Neural cell (in vitro differentiated cells): ENCODE measurements at regions not wholly inside any gene's neighbourhood (a gene's known extent, or its start where the extent isn't known, plus 50 kb on each side); places are given as distances from the start of the nearest gene placed in this dataset.

Experiments
- H2AFZ ChIP-seq: fragments of 200-600, 300-800 bp; sonication (generic), shearing (Covaris generic); 2 replicates; pipeline ENCODE4 v1.6.0; 2014; ENCODE audit warnings: low read depth, mild to moderate bottlenecking, antibody characterized with exemption, low read length, moderate library complexity
- H3F3A ChIP-seq: fragments of 200-600 bp; shearing (Covaris generic); 2 replicates; pipeline ENCODE4 v1.6.1; 2016; ENCODE audit warnings: mild to moderate bottlenecking, moderate library complexity, mixed read lengths, antibody characterized with exemption, low read length; ENCODE audit not compliant: insufficient read depth, poor library complexity, severe bottlenecking
- H3K27ac ChIP-seq: fragments of 200-600, 300-800 bp; sonication (generic), shearing (Covaris generic); 2 replicates; pipeline ENCODE4 v1.5.1; 2014; ENCODE audit warnings: mild to moderate bottlenecking, low read length, moderate library complexity
- H3K27me3 ChIP-seq: fragments of 300-800, 200-600 bp; sonication (generic), shearing (Covaris generic); 2 replicates; pipeline ENCODE4 v1.6.0; 2014; ENCODE audit warnings: mild to moderate bottlenecking, low read depth, low read length, moderate library complexity; ENCODE audit not compliant: insufficient read depth
- H3K36me3 ChIP-seq: fragments of 300-800, 200-600 bp; sonication (generic), shearing (Covaris generic); 2 replicates; pipeline ENCODE4 v1.5.1; 2014; ENCODE audit warnings: mild to moderate bottlenecking, antibody characterized with exemption, low read length, moderate library complexity; ENCODE audit not compliant: insufficient read depth
- H3K4me2 ChIP-seq: fragments of 300-800, 200-600 bp; sonication (generic), shearing (Covaris generic); 2 replicates; pipeline ENCODE4 v1.6.0; 2014; ENCODE audit warnings: mild to moderate bottlenecking, low read length
- H3K4me3 ChIP-seq: fragments of 300-800, 200-600 bp; sonication (generic), shearing (Covaris generic); 2 replicates; pipeline ENCODE4 v1.5.1; 2014; ENCODE audit warnings: mild to moderate bottlenecking, low read length, moderate library complexity
- H3K79me2 ChIP-seq: fragments of 200-600 bp; shearing (Covaris generic); replicated peaks from 2 replicates; pipeline ENCODE4 v1.6.0; 2014; ENCODE audit warnings: mild to moderate bottlenecking, low read length, moderate library complexity; ENCODE audit not compliant: insufficient read depth
- H3K9ac ChIP-seq: fragments of 300-800, 200-600 bp; sonication (generic), shearing (Covaris generic); 2 replicates; pipeline ENCODE4 v1.6.1; 2016; ENCODE audit warnings: mild to moderate bottlenecking, low read length, mixed read lengths
- H3K9me2 ChIP-seq: fragments of 200-600 bp; shearing (Covaris generic); 2 replicates; pipeline ENCODE4 v1.6.1; 2016; ENCODE audit warnings: mild to moderate bottlenecking, low read length, mixed read lengths; ENCODE audit not compliant: insufficient read depth
- H3K9me3 ChIP-seq: fragments of 200-600, 300-800 bp; sonication (generic), shearing (Covaris generic); 2 replicates; pipeline ENCODE4 v1.6.1; 2016; ENCODE audit warnings: mild to moderate bottlenecking, mixed run types, low read length, moderate library complexity, mixed read lengths
- H4K20me1 ChIP-seq: fragments of 200-600 bp; shearing (Covaris generic); 2 replicates; pipeline ENCODE4 v1.6.1; 2016; ENCODE audit warnings: mild to moderate bottlenecking, mixed run types; ENCODE audit not compliant: insufficient read depth
- EP300 ChIP-seq: fragments of 450-650 bp; conservative IDR thresholded peaks from 2 replicates; pipeline ENCODE4 v1.6.1; 2014; ENCODE audit warnings: antibody characterized with exemption, mild to moderate bottlenecking, moderate library complexity; ENCODE audit not compliant: poor library complexity, severe bottlenecking
- EZH2 ChIP-seq: fragments of 200-600, 300-800 bp; shearing (Covaris generic), sonication (generic); IDR thresholded peaks from 2 replicates; pipeline ENCODE4 v1.6.1; 2014; ENCODE audit warnings: antibody characterized with exemption, low read length, borderline replicate concordance, mild to moderate bottlenecking; ENCODE audit not compliant: insufficient read depth, poor library complexity, severe bottlenecking
- MXI1 ChIP-seq: fragments of 450-650 bp; conservative IDR thresholded peaks from 2 replicates; pipeline ENCODE4 v1.6.1; 2014; ENCODE audit warnings: antibody characterized with exemption, mild to moderate bottlenecking; ENCODE audit not compliant: poor library complexity, severe bottlenecking
- POLR2AphosphoS5 ChIP-seq: IDR thresholded peaks from 2 replicates; pipeline ENCODE4 v1.6.1; 2012
- RAD21 ChIP-seq: fragments of 450-650 bp; conservative IDR thresholded peaks from 2 replicates; pipeline ENCODE4 v1.6.1; 2014; ENCODE audit warnings: antibody characterized with exemption, mild to moderate bottlenecking, moderate library complexity
- SMC3 ChIP-seq: fragments of 450-650 bp; conservative IDR thresholded peaks from 2 replicates; pipeline ENCODE4 v1.6.1; 2014; ENCODE audit warnings: antibody characterized with exemption, mild to moderate bottlenecking, moderate library complexity; ENCODE audit not compliant: poor library complexity
- TAF1 ChIP-seq: IDR thresholded peaks from 2 replicates; pipeline ENCODE4 v1.6.1; 2012; ENCODE audit warnings: low read depth
- TF ChIP-seq, protein P1 (sequence below): IDR thresholded peaks from 2 replicates; pipeline ENCODE4 v1.6.1; 2012; ENCODE audit warnings: borderline replicate concordance
- TF ChIP-seq, protein P2 (sequence below): fragments of 450-650 bp; IDR thresholded peaks from 2 replicates; pipeline ENCODE4 v1.5.1; 2014; ENCODE audit warnings: antibody characterized with exemption, mild to moderate bottlenecking, moderate library complexity; ENCODE audit not compliant: poor library complexity, severe bottlenecking

DNA sequence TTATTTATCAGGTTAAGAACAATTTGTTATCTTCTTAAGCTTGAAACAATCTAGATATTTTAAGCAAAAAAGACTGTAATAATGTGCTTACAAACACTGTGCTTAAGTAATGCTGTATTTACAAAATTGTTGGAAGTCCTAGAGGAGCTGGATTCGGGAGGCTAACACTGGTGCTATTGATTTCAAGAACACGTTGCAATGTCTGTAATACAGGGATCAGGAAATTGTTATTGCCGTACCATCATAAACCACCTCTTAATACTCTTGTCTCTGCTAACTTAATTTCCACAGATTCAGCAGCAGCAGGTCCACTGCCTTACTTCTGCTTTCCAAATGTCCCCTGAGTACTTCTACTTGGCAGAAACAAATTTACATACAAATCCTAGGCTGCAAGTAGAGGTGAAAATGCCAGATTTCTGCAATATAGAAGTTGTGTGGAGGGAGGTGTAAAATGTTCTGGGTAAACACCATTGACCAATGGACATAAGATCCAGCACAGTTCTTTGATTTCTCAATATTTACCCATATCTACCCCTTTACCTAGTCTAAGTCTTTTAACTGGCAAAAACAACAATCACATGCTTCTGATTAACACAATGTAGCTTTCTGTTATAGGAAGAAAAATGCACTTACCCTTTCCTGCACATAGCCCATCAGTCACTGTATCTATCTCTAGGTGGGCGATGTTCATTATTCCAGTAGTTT lies 663.4 kb downstream of the TMTC2 start:
- Histone ChIP-seq H3K4me2 (no peak overlapping the region), H3K36me3 (no peaks in the 10 kb centered on the region), H4K20me1 (no peaks in the 10 kb centered on the region), H3K9me2 (no peaks in the 10 kb centered on the region), H3K79me2 (no peaks in the 10 kb centered on the region), H2AFZ (no peak overlapping the region), H3K4me3 (no peak overlapping the region), H3K9ac (no peak overlapping the region), H3K9me3 (no peaks in the 10 kb centered on the region), H3K27ac (no peak overlapping the region), H3F3A (no peaks in the 10 kb centered on the region), H3K27me3 (no peaks in the 10 kb centered on the region)
- TF ChIP-seq POLR2AphosphoS5 (no peak), MXI1 (no peak), RAD21 (no peak), EP300 (no peak), SMC3 (no peak), EZH2 (no peak), TAF1 (no peak)
- TF ChIP-seq, protein P1, sequence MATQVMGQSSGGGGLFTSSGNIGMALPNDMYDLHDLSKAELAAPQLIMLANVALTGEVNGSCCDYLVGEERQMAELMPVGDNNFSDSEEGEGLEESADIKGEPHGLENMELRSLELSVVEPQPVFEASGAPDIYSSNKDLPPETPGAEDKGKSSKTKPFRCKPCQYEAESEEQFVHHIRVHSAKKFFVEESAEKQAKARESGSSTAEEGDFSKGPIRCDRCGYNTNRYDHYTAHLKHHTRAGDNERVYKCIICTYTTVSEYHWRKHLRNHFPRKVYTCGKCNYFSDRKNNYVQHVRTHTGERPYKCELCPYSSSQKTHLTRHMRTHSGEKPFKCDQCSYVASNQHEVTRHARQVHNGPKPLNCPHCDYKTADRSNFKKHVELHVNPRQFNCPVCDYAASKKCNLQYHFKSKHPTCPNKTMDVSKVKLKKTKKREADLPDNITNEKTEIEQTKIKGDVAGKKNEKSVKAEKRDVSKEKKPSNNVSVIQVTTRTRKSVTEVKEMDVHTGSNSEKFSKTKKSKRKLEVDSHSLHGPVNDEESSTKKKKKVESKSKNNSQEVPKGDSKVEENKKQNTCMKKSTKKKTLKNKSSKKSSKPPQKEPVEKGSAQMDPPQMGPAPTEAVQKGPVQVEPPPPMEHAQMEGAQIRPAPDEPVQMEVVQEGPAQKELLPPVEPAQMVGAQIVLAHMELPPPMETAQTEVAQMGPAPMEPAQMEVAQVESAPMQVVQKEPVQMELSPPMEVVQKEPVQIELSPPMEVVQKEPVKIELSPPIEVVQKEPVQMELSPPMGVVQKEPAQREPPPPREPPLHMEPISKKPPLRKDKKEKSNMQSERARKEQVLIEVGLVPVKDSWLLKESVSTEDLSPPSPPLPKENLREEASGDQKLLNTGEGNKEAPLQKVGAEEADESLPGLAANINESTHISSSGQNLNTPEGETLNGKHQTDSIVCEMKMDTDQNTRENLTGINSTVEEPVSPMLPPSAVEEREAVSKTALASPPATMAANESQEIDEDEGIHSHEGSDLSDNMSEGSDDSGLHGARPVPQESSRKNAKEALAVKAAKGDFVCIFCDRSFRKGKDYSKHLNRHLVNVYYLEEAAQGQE, result no peak
- TF ChIP-seq, protein P2, sequence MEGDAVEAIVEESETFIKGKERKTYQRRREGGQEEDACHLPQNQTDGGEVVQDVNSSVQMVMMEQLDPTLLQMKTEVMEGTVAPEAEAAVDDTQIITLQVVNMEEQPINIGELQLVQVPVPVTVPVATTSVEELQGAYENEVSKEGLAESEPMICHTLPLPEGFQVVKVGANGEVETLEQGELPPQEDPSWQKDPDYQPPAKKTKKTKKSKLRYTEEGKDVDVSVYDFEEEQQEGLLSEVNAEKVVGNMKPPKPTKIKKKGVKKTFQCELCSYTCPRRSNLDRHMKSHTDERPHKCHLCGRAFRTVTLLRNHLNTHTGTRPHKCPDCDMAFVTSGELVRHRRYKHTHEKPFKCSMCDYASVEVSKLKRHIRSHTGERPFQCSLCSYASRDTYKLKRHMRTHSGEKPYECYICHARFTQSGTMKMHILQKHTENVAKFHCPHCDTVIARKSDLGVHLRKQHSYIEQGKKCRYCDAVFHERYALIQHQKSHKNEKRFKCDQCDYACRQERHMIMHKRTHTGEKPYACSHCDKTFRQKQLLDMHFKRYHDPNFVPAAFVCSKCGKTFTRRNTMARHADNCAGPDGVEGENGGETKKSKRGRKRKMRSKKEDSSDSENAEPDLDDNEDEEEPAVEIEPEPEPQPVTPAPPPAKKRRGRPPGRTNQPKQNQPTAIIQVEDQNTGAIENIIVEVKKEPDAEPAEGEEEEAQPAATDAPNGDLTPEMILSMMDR, result no peak

DNA sequence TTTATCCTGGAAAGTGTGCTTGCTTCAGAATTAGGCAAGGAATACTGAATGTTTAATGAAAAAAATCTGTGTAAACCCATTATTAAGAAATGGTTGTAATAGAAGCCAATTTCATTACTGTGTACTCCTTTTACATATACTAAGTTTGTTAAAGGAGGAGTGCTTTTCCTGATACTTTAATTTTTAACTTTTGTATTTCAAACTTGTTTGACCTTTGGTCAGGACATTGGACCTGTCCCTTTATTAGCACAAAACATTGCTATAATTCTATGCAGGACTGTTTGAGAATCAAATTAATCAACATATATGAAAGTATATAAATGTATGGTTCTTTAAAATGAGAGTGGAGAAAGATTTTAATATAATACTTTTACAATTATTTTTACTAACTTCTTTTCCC lies 659.6 kb downstream of the TMTC2 start:
- Histone ChIP-seq H3K4me3 (no peak overlapping the region), H3K9me2 (no peaks in the 10 kb centered on the region), H3K27ac (no peak overlapping the region), H3K36me3 (no peaks in the 10 kb centered on the region), H2AFZ (no peak overlapping the region), H4K20me1 (no peaks in the 10 kb centered on the region), H3F3A (no peaks in the 10 kb centered on the region), H3K9ac (no peak overlapping the region), H3K27me3 (no peaks in the 10 kb centered on the region), H3K9me3 (no peaks in the 10 kb centered on the region), H3K79me2 (no peaks in the 10 kb centered on the region), H3K4me2 (no peak overlapping the region)
- TF ChIP-seq SMC3, result no peak
- no peak for TF ChIP-seq RAD21
- TF ChIP-seq TAF1, result no peak
- TF ChIP-seq, protein P2, result no peak
- no peak for TF ChIP-seq EP300
- TF ChIP-seq MXI1, result no peak
- TF ChIP-seq POLR2AphosphoS5, result no peak
- TF ChIP-seq, protein P1, result no peak
- no peak for TF ChIP-seq EZH2
